SK-N-SH treated with all-trans-retinoic acid at 6 μM for 48 hours (cell line): ENCODE measurements at regions not wholly inside any gene's neighbourhood (a gene's known extent, or its start where the extent isn't known, plus 50 kb on each side); places are given as distances from the start of the nearest gene placed in this dataset.

Experiments used
- ARNTL ChIP-seq: fragments of 450-650 bp; formaldehyde crosslinking; IDR thresholded peaks from 2 replicates; pipeline ENCODE4 v1.5.0; 2020; ENCODE audit warnings: low read depth, mild to moderate bottlenecking, moderate library complexity, borderline replicate concordance
- CREB5 ChIP-seq: fragments of 250-450 bp; sonication (Bioruptor Pico); IDR thresholded peaks from 2 replicates; pipeline ENCODE4 v1.5.1; 2020; ENCODE audit warnings: low read depth, mild to moderate bottlenecking, moderate library complexity
- PATZ1 ChIP-seq: fragments of 250-450 bp; sonication (Bioruptor Pico); IDR thresholded peaks from 2 replicates; pipeline ENCODE4 v1.8.0; 2020; ENCODE audit warnings: mild to moderate bottlenecking, moderate library complexity, borderline replicate concordance
- POU6F1 ChIP-seq: fragments of 250-450 bp; sonication (Bioruptor Pico); IDR thresholded peaks from 2 replicates; pipeline ENCODE4 v1.8.0; 2021; ENCODE audit warnings: low read depth, mild to moderate bottlenecking, moderate library complexity, borderline replicate concordance
- RARB ChIP-seq: fragments of 250-450 bp; sonication (Bioruptor Pico); IDR thresholded peaks from 2 replicates; pipeline ENCODE4 v1.8.0; 2021; ENCODE audit warnings: mild to moderate bottlenecking, moderate library complexity
- TOX ChIP-seq: fragments of 250-450 bp; sonication (Bioruptor Pico); IDR thresholded peaks from 2 replicates; pipeline ENCODE4 v1.8.0; 2021; ENCODE audit warnings: mild to moderate bottlenecking, moderate library complexity, borderline replicate concordance
- ZFP3 ChIP-seq: fragments of 250-450 bp; sonication (Bioruptor Pico); IDR thresholded peaks from 2 replicates; pipeline ENCODE4 v1.5.0; 2020; ENCODE audit warnings: mild to moderate bottlenecking, moderate library complexity
- ZFP30 ChIP-seq: fragments of 450-650 bp; formaldehyde crosslinking; IDR thresholded peaks from 2 replicates; pipeline ENCODE4 v1.5.0; 2022; ENCODE audit warnings: mild to moderate bottlenecking, moderate library complexity
- ZNF565 ChIP-seq: fragments of 450-650 bp; formaldehyde crosslinking; conservative IDR thresholded peaks from 2 replicates; pipeline ENCODE4 v1.5.0; 2020; ENCODE audit warnings: low read depth, mild to moderate bottlenecking, moderate library complexity

GRCh38 chr3:110727056-110727455 lies 344.6 kb upstream of the NECTIN3 start:
- no peak for TF ChIP-seq ZNF565 (CRISPR knock-in tag)
- TF ChIP-seq RARB (CRISPR knock-in tag), result no peak
- no peak for TF ChIP-seq TOX (CRISPR knock-in tag)
- TF ChIP-seq PATZ1 (CRISPR knock-in tag), result no peak
- TF ChIP-seq ZFP30, result no peak
- no peak for TF ChIP-seq ZFP3
- TF ChIP-seq CREB5 (CRISPR knock-in tag), result no peak
- no peak for TF ChIP-seq ARNTL (CRISPR knock-in tag)
- TF ChIP-seq POU6F1, result no peak
